ENCODE measurements at regions not wholly inside any gene's neighbourhood (a gene's known extent, or its start where the extent isn't known, plus 50 kb on each side); places are given as distances from the start of the nearest gene placed in this dataset.

- H3K4me3 ChIP-seq = no peak overlapping the region
- BruUV-seq (replicated peaks) = no TSS peak
- no peaks in the 10 kb centered on the region for H4K20me1 ChIP-seq (ENCODE audit: control insufficient read depth, insufficient read depth)
- DNase-seq (ENCODE audit: low read depth, low spot score) (no peak), ATAC-seq (no peak), FAIRE-seq (no peak)
- H2AFZ ChIP-seq (ENCODE audit: control insufficient read depth, low read depth, low read length) = no peak overlapping the region
- RAD21 ChIA-PET (ENCODE audit: unreplicated experiment) = no interaction called here
- TF ChIP-seq TCF12 (IDR thresholded peaks at IDR 0.05; ENCODE audit: low read depth, low read length) = no peak
- TF ChIP-seq WRNIP1 (IDR thresholded peaks at IDR 0.05; ENCODE audit: borderline replicate concordance, low read depth, low read length) = no peak
- no peak for TF ChIP-seq ZNF622 (IDR thresholded peaks at IDR 0.05)
- no peak for TF ChIP-seq CREB1 (IDR thresholded peaks at IDR 0.05; ENCODE audit: low read depth)
- no peak for TF ChIP-seq ATF3 (IDR thresholded peaks at IDR 0.05; ENCODE audit: borderline replicate concordance, extremely low read depth, low read depth, low read length)
- in situ Hi-C loops (cut with MboI) = no loop called here
- H3K9ac ChIP-seq (ENCODE audit: control insufficient read depth, insufficient read depth, low read length) = no peak overlapping the region
- CTCF ChIA-PET = no interaction called here
- no peaks in the 10 kb centered on the region for H3K27me3 ChIP-seq (replicated peaks in 1 of 2; ENCODE audit: control insufficient read depth in 2 of 2, insufficient read depth in 2 of 2, low read length in 1 of 2)
- 5% methylated on average over 2 of the region's 2 CpGs for WGBS (ENCODE audit: insufficient coverage, insufficient replicate concordance, low lambda C conversion rate, missing lambda C conversion rate)
- no peaks in the 10 kb centered on the region for H3K79me2 ChIP-seq (ENCODE audit: control insufficient read depth, insufficient read depth, low read length)
- intact Hi-C loops (cut with micrococcal nuclease; ENCODE audit: unreplicated experiment) = no loop called here
- no peak overlapping the region for H3K27ac ChIP-seq (ENCODE audit: control insufficient read depth, insufficient read depth)
- no peaks in the 10 kb centered on the region for H3K4me1 ChIP-seq (ENCODE audit: control insufficient read depth, insufficient read depth, low read length)
- SMC1A ChIA-PET (ENCODE audit: uncharacterized antibody, unreplicated experiment) = no interaction called here
- no peaks in the 10 kb centered on the region for H3K36me3 ChIP-seq (ENCODE audit: control insufficient read depth in 2 of 2, insufficient read depth in 2 of 2, low read length in 1 of 2)
- POLR2A ChIA-PET = no interaction called here
- no peak overlapping the region for H3K4me2 ChIP-seq (ENCODE audit: control insufficient read depth, insufficient read depth)
- no peaks in the 10 kb centered on the region for H3K9me3 ChIP-seq (replicated peaks; ENCODE audit: control insufficient read depth, insufficient read depth, low read length)
Observed at GRCh38 chr11:82250047-82250446, 483.6 kb downstream of the FAM181B start.

GRCh38 chr11:82246926-82247325, 486.7 kb downstream of the FAM181B start:
- Histone ChIP-seq H4K20me1 (ENCODE audit: control insufficient read depth, insufficient read depth) (no peaks in the 10 kb centered on the region), H3K9me3 (replicated peaks; ENCODE audit: control insufficient read depth, insufficient read depth, low read length) (no peaks in the 10 kb centered on the region), H3K4me2 (ENCODE audit: control insufficient read depth, insufficient read depth) (no peak overlapping the region), H3K4me1 (ENCODE audit: control insufficient read depth, insufficient read depth, low read length) (no peaks in the 10 kb centered on the region), H3K36me3 (ENCODE audit: control insufficient read depth in 2 of 2, insufficient read depth in 2 of 2, low read length in 1 of 2) (no peaks in the 10 kb centered on the region), H2AFZ (ENCODE audit: control insufficient read depth, low read depth, low read length) (no peak overlapping the region), H3K27ac (ENCODE audit: control insufficient read depth, insufficient read depth) (no peak overlapping the region), H3K79me2 (ENCODE audit: control insufficient read depth, insufficient read depth, low read length) (no peaks in the 10 kb centered on the region), H3K27me3 (replicated peaks in 1 of 2; ENCODE audit: control insufficient read depth in 2 of 2, insufficient read depth in 2 of 2, low read length in 1 of 2) (no peaks in the 10 kb centered on the region), H3K4me3 (no peak overlapping the region), H3K9ac (ENCODE audit: control insufficient read depth, insufficient read depth, low read length) (no peak overlapping the region)
- intact Hi-C loops (cut with micrococcal nuclease; ENCODE audit: unreplicated experiment) (no loop called here), in situ Hi-C loops (cut with MboI) (no loop called here)
- FAIRE-seq (no peak), DNase-seq (ENCODE audit: low read depth, low spot score) (no peak), ATAC-seq (no peak)
- TF ChIP-seq RAD51 (IDR thresholded peaks at IDR 0.05) (no peak), NFYB (IDR thresholded peaks at IDR 0.05; ENCODE audit: insufficient read depth, low read depth, low read length) (no peak), SIX5 (IDR thresholded peaks at IDR 0.05; ENCODE audit: low read depth, low read length, severe bottlenecking) (no peak), NR2C2 (IDR thresholded peaks at IDR 0.05; ENCODE audit: borderline replicate concordance, control insufficient read depth, insufficient read length, low read depth) (no peak), HCFC1 (IDR thresholded peaks at IDR 0.05; ENCODE audit: low read length) (no peak)
- SMC1A ChIA-PET (ENCODE audit: uncharacterized antibody, unreplicated experiment) = interaction anchor here (0.6 kb wide), 1 partner anchor 544 kb away, joined by 3 read pairs; no protein-coding TSS in a partner anchor
- POLR2A ChIA-PET = no interaction called here
- RAD21 ChIA-PET (ENCODE audit: unreplicated experiment) = no interaction called here
- BruUV-seq (replicated peaks) = no TSS peak
- CTCF ChIA-PET = no interaction called here
